ENCODE measurements at regions not wholly inside any gene's neighbourhood (a gene's known extent, or its start where the extent isn't known, plus 50 kb on each side); places are given as distances from the start of the nearest gene placed in this dataset.

- TF ChIP-seq SP2 (IDR thresholded peaks at IDR 0.05; ENCODE audit: low read length) (no peak), RAD21 (IDR thresholded peaks at IDR 0.05 in 1 of 2, conservative IDR thresholded peaks at IDR 0.05 in 1 of 2; ENCODE audit: low read depth in 2 of 2, low read length in 2 of 2) (no peak), TBP (IDR thresholded peaks at IDR 0.05; ENCODE audit: low read depth, low read length) (no peak), CHD1 (IDR thresholded peaks at IDR 0.05; ENCODE audit: low read depth, low read length) (no peak), BACH1 (IDR thresholded peaks at IDR 0.05; ENCODE audit: low read length) (no peak), TAF7 (optimal IDR thresholded peaks at IDR 0.05; ENCODE audit: borderline replicate concordance, low read depth, low read length) (no peak), JUN (IDR thresholded peaks at IDR 0.05; ENCODE audit: low read depth, low read length) (no peak)
- no peak overlapping the region for H2BK15ac ChIP-seq (ENCODE audit: low read length)
- no peaks in the 10 kb centered on the region for H3K79me2 ChIP-seq (ENCODE audit: control insufficient read depth in 1 of 2, insufficient read depth in 2 of 2, low read length in 2 of 2)
- H3K9ac ChIP-seq (replicated peaks in 1 of 4; ENCODE audit: extremely low read depth in 1 of 4, low read depth in 3 of 4, low read length in 3 of 4): no peak overlapping the region
- H4K91ac ChIP-seq (replicated peaks; ENCODE audit: insufficient read length, low read length): no peak overlapping the region
- H3K27ac ChIP-seq (ENCODE audit: low read depth, low read length): no peak overlapping the region
- H3K56ac ChIP-seq (replicated peaks; ENCODE audit: insufficient read length, low read depth, low read length): no peak overlapping the region
- POLR2A ChIA-PET (ENCODE audit: partially characterized antibody): no interaction called here
- H3K18ac ChIP-seq (ENCODE audit: extremely low read depth, low read length): no peak overlapping the region
- CTCF ChIA-PET (ENCODE audit: partially characterized antibody): interaction anchor here (1.8 kb wide), 1 partner anchor 18 kb away, joined by 5 read pairs; no protein-coding TSS in a partner anchor
- DNase-seq (ENCODE audit: low read depth in 1 of 2, low spot score in 2 of 2): no peak
- H4K5ac ChIP-seq (ENCODE audit: insufficient read length, low read depth, low read length): no peak overlapping the region
- no peak overlapping the region for H3K4me3 ChIP-seq (ENCODE audit: extremely low read depth in 1 of 4, insufficient read depth in 2 of 4, low read depth in 3 of 4, low read length in 4 of 4)
- no peak overlapping the region for H2AFZ ChIP-seq (ENCODE audit: low read length)
- no peaks in the 10 kb centered on the region for H4K20me1 ChIP-seq (replicated peaks in 1 of 2; ENCODE audit: control insufficient read depth in 1 of 2, insufficient read depth in 2 of 2, low read length in 2 of 2)
- H3K4me2 ChIP-seq (ENCODE audit: insufficient read depth in 1 of 2, low read depth in 2 of 2, low read length in 2 of 2): no peak overlapping the region
- no peaks in the 10 kb centered on the region for H3K79me1 ChIP-seq (ENCODE audit: low read depth, low read length)
- peaks cover 0 to 3% (median 1%) of the 10 kb centered on the region in 4 experiments; a peak in 1 of 7 replicates for H3K4me1 ChIP-seq (replicated peaks in 1 of 4; ENCODE audit: control insufficient read depth in 3 of 4, insufficient read depth in 4 of 4, low read length in 3 of 4)
- H3K4ac ChIP-seq (replicated peaks; ENCODE audit: insufficient read length, low read depth, low read length): no peak overlapping the region
- no peaks in the 10 kb centered on the region for H3K36me3 ChIP-seq (ENCODE audit: control insufficient read depth in 2 of 4, insufficient read depth in 4 of 4, low read length in 3 of 4)
- H2BK20ac ChIP-seq (ENCODE audit: low read length): no peak overlapping the region
- no peak overlapping the region for H2BK120ac ChIP-seq (replicated peaks; ENCODE audit: low read depth, low read length)
- H3K14ac ChIP-seq (ENCODE audit: insufficient read length): no peak overlapping the region
- 87% methylated on average over 4 of the region's 4 CpGs; no CpG with 5 or more reads in 1 of the 2 experiments for WGBS, 2 experiments (ENCODE audit: extremely low coverage in 1 of 2, insufficient coverage in 1 of 2, insufficient read length in 1 of 2, insufficient replicate concordance in 2 of 2, low coverage in 1 of 2, low lambda C conversion rate in 2 of 2, missing lambda C conversion rate in 1 of 2)
- FAIRE-seq: no peak
- no peaks in the 10 kb centered on the region for H3K9me3 ChIP-seq (ENCODE audit: insufficient read depth in 2 of 2, low read depth in 1 of 2, low read length in 1 of 2)
- no peak overlapping the region for H2BK12ac ChIP-seq (ENCODE audit: low read depth, low read length)
- H3K23ac ChIP-seq (ENCODE audit: insufficient read length): no peak overlapping the region
- no peak overlapping the region for H4K8ac ChIP-seq (ENCODE audit: extremely low read depth, insufficient read depth, low read length)
- H3K23me2 ChIP-seq (ENCODE audit: low read depth, low read length): no peaks in the 10 kb centered on the region
- H2BK5ac ChIP-seq (ENCODE audit: low read depth, low read length): no peak overlapping the region
- H2AK5ac ChIP-seq (ENCODE audit: low read depth, low read length): no peak overlapping the region
- no peaks in the 10 kb centered on the region for H3K27me3 ChIP-seq (replicated peaks in 1 of 4; ENCODE audit: control insufficient read depth in 3 of 4, extremely low read depth in 1 of 4, insufficient read depth in 3 of 4, low read length in 3 of 4)
Observed at GRCh38 chr9:99433095-99433494, 211.0 kb downstream of the SEC61B start.
